Endothelial cell (in vitro differentiated cells): ENCODE measurements at regions not wholly inside any gene's neighbourhood (a gene's known extent, or its start where the extent isn't known, plus 50 kb on each side); places are given as distances from the start of the nearest gene placed in this dataset.
"Not testable (repeated sequence)": the region's sequence is repeated elsewhere in the genome, so short reads cannot be mapped to it uniquely, and the experiment has no call there.

Source experiments
- DNase-seq: peaks from one replicate; pipeline ENCODE4 v3.0.0; 2021; ENCODE audit warnings: low spot score
- H3K27ac Mint-ChIP-seq: one replicate; pipeline ENCODE4 v1.8.0; 2021; ENCODE audit warnings: mixed read lengths, inconsistent platforms; ENCODE audit not compliant: unreplicated experiment
- H3K27me3 Mint-ChIP-seq: one replicate; pipeline ENCODE4 v1.8.0; 2021; ENCODE audit warnings: mild to moderate bottlenecking, moderate library complexity, mixed read lengths, inconsistent platforms; ENCODE audit not compliant: unreplicated experiment
- H3K36me3 Mint-ChIP-seq: one replicate; pipeline ENCODE4 v1.8.0; 2021; ENCODE audit warnings: mild to moderate bottlenecking, low read depth, mixed read lengths, inconsistent platforms; ENCODE audit not compliant: unreplicated experiment
- H3K4me1 Mint-ChIP-seq: one replicate; pipeline ENCODE4 v1.8.0; 2021; ENCODE audit warnings: mild to moderate bottlenecking, mixed read lengths, inconsistent platforms; ENCODE audit not compliant: unreplicated experiment
- H3K4me3 Mint-ChIP-seq: one replicate; pipeline ENCODE4 v1.8.0; 2021; ENCODE audit warnings: mild to moderate bottlenecking, mixed read lengths, inconsistent platforms; ENCODE audit not compliant: unreplicated experiment
- H3K9me3 Mint-ChIP-seq: one replicate; pipeline ENCODE4 v1.8.0; 2021; ENCODE audit warnings: mixed read lengths, inconsistent platforms; ENCODE audit not compliant: unreplicated experiment
- TF ChIP-seq, protein P1 (sequence below): fragments of 200-600 bp; sonication (generic); IDR thresholded peaks from one replicate; pipeline ENCODE4 v1.5.0; 2021; ENCODE audit warnings: antibody characterized with exemption; ENCODE audit not compliant: unreplicated experiment

DNA sequence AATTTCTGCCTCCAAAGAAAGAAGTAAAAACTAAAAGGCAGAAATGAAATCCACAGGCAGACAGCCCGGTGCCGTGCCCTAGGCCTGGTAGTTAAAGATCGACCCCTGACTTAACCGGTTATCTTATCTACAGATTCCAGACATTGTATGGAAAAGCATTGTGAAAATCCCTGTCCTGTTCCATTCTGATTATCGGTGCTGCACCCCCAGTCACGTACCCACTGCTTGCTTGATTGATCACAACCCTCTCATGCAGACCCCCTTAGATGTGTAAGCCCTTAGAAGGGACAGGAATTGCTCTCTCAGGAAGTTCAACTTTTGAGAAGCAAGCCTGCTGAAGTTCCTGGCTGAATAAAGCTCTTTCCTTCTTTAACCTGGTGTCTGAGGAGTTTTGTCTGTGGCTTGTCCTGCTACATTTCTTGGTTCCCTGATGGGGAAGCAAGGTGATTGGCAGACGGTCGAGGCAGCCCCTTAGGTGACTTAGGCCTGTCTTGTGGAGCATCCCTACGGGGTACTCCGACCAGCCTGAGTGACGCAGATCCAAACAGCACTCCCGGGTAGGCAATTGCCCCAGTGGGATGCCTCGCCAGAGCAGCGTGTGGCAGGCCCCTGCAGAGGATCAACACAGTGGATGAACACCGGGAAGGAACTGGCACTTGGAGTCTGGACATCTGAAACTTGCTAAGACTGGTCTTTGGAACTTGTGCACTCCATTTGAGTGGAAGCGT, 111.2 kb upstream of the PPM1J start:
- Mint-ChIP-seq H3K36me3 (no peaks in the 10 kb centered on the region), H3K27ac (peak overlapping the region; percentile 62), H3K27me3 (peaks cover 6% of the 10 kb centered on the region), H3K4me1 (peaks cover 33% of the 10 kb centered on the region), H3K4me3 (no peak overlapping the region), H3K9me3 (no peaks in the 10 kb centered on the region)
- TF ChIP-seq, protein P1, sequence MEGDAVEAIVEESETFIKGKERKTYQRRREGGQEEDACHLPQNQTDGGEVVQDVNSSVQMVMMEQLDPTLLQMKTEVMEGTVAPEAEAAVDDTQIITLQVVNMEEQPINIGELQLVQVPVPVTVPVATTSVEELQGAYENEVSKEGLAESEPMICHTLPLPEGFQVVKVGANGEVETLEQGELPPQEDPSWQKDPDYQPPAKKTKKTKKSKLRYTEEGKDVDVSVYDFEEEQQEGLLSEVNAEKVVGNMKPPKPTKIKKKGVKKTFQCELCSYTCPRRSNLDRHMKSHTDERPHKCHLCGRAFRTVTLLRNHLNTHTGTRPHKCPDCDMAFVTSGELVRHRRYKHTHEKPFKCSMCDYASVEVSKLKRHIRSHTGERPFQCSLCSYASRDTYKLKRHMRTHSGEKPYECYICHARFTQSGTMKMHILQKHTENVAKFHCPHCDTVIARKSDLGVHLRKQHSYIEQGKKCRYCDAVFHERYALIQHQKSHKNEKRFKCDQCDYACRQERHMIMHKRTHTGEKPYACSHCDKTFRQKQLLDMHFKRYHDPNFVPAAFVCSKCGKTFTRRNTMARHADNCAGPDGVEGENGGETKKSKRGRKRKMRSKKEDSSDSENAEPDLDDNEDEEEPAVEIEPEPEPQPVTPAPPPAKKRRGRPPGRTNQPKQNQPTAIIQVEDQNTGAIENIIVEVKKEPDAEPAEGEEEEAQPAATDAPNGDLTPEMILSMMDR, result no peak
- no peak for DNase-seq

DNA sequence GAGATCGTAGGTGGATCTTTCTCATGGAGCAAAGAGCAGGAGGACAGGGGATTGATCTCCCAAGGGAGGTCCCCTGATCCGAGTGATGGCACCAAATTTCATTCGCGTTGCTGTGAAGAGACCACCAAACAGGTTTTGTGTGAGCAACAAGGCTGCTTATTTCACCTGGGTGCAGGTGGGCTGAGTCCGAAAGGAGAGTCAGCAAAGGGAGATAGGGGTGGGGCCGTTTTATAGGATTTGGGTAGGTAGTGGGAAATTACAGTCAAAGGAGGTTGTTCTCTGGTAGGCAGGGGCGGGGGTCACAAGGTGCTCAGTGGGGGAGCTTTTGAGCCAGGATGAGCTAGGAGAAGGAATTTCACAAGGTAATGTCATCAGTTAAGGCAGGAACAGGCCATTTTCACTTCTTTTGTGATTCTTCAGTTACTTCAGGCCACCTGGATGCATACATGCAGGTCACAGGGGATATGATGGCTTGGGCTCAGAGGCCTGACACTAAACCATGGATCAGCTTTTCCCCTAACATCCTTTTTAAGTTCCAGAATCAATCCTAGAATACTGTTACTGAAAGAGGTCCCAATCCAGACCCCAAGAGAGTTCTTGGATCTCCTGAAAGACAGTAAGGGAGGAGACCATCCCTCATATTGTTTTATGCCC, 110.6 kb upstream of the PPM1J start:
- H3K27me3 Mint-ChIP-seq, H3K9me3 Mint-ChIP-seq, H3K36me3 Mint-ChIP-seq, DNase-seq: not testable (repeated sequence)
- Mint-ChIP-seq H3K4me3 (peak overlapping the region; percentile 53), H3K4me1 (peaks cover 33% of the 10 kb centered on the region), H3K27ac (peak overlapping the region; percentile 62)

DNA sequence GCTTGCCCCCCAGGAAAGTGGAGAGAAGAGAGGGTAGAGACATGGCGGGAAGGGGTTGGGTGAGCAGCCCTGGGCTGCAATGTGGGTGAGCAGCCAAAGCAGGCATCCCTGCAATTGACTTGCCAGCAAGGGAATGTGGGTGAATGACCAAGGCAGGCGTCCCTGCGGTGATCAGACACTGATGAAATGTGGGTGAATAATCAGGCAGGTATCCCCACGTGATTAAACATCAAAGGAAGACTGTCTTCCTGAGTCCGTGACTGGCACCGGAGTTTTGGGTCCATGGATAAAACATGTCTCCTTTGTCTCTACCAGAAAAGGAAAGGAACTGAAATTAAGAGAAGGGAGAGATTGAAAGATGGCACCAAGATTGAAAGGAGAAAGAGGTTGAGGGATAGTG, 109.9 kb upstream of the PPM1J start:
- DNase-seq, H3K27me3 Mint-ChIP-seq, H3K36me3 Mint-ChIP-seq, H3K9me3 Mint-ChIP-seq: not testable (repeated sequence)
- peak overlapping the region; percentile 53 for H3K4me3 Mint-ChIP-seq
- H3K27ac Mint-ChIP-seq, result peak overlapping the region; percentile 62
- peaks cover 35% of the 10 kb centered on the region for H3K4me1 Mint-ChIP-seq

DNA sequence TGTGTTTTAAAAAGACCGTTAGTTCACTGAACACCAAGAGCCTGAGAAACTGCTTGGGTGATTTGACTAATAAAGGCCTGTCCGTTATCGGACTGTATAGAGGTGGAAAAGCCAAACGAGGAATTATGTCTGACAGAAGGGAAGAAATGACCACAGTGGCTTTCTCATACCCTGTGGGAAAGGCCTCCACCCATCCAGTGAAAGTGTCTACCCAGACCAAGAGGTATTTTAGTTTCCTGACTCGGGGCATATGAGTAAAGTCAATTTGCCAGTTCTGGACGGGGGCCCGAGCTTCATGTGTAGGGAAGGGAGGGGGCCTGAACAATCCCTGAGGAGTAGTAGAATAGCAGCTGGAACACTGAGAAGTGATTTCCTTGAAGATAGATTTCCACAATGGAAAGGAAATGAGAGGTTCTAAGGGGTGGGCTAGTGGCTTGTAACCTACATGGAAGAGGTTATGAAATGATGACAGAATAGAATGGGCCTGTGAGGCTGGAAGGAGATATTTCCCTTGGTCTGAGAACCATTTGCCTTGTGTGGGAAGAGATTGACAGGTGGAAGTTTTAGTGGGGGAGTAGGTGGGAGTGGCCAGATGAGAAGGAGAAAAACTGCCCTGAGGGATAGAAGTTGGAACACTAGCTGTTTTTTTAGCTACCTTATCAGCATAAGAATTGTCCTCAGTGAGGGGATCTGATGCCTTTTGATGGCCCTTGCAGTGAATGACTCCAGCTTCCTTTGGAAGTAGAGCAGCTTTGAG, 106.4 kb upstream of the PPM1J start:
- not testable (repeated sequence) for H3K27me3 Mint-ChIP-seq, H3K9me3 Mint-ChIP-seq, DNase-seq, H3K36me3 Mint-ChIP-seq, H3K27ac Mint-ChIP-seq, H3K4me3 Mint-ChIP-seq
- H3K4me1 Mint-ChIP-seq, result peaks cover 40% of the 10 kb centered on the region

DNA sequence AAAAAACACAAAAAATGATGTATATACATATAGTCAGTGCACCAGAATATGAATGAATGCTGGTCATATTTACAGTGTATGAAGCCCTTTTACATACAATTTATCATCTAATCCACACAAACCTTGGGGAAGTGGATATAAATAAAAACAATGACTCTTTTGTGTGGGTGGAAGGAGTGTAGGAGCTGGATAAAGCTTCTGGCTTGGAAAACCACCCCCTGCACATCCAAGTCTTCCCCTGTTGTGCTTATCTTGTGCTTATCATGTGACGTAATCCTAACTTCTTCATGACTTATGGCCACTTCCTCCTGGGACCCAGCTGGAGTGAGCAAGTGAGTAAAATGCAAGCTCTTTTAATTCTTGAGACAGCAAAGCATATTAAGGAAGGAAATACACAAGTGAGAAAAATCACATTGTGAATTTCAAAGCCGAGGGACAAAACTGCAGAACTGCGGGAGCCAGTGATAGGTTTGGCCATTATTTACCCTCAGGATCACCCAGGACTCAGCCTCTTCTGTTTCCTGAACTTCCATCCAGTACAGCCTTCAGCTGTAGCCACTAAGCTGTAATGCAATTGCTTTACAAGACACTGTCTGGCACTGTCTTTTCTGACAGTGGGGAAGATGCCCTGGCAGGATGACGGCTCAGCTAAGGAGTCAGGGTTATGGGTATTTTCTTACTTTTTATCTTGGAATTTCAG, 104.0 kb upstream of the PPM1J start:
- TF ChIP-seq, protein P1, result no peak
- Mint-ChIP-seq H3K27ac (no peak overlapping the region), H3K4me3 (no peak overlapping the region), H3K4me1 (peaks cover 23% of the 10 kb centered on the region), H3K36me3 (no peaks in the 10 kb centered on the region), H3K27me3 (peaks cover 5% of the 10 kb centered on the region), H3K9me3 (no peaks in the 10 kb centered on the region)
- DNase-seq, result no peak
